NCI-H2081 (cell line): ENCODE measurements at regions not wholly inside any gene's neighbourhood (a gene's known extent, or its start where the extent isn't known, plus 50 kb on each side); places are given as distances from the start of the nearest gene placed in this dataset.
"Not testable (repeated sequence)": the region's sequence is repeated elsewhere in the genome, so short reads cannot be mapped to it uniquely, and the experiment has no call there.

Experiments used
- DNase-seq, 2 experiments: peaks; one replicate each; lab custom pipeline; 2025; lab: John Stamatoyannopoulos, UW

DNA sequence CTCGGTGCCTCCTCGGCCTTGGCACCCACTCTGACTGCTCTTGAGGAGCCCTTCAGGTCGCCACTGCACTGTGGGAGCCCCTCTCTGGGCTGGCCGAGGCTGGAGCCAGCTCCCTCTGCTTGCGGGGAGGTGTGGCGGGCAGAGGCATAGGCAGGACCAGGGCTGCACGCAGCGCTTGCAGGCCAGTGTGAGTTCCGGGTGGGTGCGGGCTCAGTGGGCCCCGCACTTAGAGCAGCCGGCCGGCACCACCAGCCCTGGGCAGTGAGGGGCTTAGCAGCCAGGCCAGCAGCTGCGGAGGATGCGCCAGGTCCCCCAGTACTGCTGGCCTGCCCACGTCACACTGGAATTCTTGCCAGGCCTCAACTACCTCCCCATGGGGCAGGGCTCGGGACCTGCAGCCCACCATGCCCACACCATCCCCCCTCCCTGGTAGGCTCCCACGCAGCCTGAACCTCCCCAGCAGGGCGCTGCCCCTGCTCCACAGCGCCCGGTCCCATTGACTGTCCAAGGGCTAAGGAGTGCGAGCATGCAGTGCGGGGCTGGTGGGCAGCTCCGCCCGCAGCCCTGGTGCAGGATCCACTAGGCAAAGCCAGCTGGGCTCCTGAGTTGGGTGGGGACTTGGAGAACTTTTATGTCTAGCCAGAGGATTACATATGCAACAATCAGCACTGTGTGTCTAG is 602.9 kb upstream of the ST8SIA4 start:
- no peak for DNase-seq

DNA sequence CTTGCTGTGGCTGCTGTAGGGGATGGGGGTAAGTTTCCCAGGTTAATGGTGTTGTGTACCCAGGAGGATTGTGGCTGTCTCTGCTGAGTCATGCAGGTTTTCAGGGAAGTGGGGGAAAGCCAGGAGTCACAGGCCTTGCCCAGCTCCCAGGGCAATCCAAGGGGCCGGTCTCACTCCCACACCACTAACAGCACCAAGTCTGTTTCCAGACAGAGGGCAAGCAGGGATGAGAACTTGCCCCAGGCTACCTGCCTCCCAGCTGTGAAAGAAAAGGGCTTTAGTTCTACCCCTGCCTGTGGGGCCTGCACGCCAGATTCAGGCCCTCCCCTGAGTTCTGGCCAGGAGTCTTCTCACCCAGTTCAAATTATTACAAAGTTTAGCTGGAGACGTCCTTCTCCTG is 579.8 kb upstream of the ST8SIA4 start:
- DNase-seq, result no peak

DNA sequence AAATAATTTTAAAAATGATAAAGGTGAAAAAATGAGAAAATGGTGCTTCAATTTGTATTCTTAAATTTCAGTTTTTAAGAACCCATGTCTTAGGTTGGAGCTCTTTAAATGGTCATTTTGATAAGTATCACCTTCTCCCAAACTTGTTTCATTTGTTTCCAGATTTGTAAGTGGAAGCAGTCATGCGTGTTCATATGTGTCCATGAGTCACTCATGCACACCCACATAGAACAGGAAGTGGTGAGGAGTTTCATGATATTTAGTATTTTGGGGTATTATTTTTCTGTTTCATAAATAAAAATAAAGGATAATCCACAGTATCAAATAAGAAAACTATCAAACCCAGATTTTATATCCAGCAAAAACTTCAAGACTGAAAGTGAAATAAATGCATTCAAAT is 570.4 kb upstream of the ST8SIA4 start:
- DNase-seq, result no peak

DNA sequence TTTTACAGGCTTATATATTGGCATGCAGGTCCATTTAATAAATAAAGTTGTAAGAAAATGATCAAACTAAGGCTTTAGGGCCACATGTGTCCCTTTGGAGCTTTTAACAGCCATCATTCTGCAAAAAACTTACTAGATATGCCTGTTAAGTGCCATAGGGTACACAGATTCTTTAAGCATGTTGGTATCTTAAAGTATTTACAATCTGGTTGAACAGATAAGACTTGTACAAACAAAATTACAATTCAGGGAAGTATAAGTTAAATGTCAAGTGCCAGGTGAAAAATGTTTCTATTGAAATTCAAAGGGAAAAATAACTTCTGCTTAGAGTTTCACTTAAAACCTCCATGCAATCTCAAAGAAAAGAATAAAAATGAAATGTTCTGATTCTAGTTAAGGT is 558.4 kb upstream of the ST8SIA4 start:
- no peak for DNase-seq

DNA sequence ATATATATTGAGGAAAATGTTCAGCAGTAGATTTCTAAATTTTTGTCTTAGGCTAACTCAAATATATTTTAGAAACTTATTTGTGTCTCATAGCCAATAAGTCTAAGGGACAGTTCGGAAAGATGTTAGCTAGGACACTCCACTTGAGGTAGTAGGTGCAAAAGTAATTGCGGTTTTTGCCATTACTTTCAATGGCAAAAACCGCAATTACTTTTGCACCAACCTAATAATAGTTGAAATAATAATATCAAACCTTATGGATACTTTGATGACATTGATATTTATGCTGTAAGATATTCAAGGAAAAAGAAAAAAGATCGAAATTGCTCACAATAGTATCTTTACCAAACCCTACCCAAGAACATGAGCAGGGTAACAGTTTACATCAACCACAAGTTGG is 555.5 kb upstream of the ST8SIA4 start:
- DNase-seq, result no peak

DNA sequence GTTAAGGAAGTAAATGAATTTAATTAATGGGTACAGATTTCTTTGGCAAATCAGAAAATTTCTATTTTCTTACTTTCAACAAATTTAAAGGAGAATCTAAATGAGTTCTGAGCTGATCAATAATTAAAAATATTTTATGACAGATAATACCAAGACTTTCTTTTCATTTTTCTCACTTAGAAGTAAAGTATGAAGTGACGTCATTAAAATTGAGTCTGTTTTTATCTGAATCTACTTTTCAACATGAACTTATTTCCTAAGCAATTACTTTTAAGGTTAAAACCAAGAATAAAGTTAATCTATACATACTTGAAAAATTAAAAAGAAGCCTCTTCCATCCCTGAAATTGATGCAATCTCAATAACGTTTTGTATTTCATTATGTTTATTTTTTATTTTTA is 552.8 kb upstream of the ST8SIA4 start:
- no peak for DNase-seq

DNA sequence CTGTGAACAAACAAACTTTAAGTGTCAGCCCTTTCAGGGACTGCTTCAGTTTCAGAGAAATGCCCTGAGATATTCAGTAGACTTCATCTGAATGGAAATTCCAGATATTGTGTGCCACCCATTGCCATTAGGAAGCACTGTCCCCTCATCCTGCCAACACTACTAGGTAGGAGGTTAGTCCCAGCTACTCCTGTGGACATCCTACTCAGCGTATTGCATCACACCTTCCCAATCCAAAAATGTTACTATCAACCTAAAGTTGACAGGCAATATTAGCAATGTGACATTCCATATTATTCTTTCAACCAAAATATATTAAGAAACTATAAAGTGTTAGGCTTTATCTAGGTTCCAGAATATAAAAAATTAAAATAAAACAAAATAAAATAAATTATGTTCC is 552.0 kb upstream of the ST8SIA4 start:
- DNase-seq, result no peak

DNA sequence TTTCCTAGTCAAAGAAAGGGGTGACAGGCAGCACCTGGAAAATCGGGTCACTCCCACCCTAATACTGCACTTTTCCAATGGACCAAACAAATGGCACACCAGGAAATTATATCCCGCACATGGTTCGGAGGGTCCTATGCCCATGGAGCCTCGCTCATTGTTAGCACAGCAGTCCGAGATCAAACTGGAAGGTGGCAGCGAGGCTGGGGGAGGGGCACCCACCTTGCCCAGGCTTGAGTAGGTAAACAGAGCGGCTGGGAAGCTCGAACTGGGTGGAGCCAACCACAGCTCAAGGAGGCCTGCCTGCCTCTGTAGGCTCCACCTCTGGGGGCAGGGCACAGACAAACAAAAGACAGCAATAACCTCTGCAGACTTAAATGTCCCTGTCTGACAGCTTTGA is 539.2 kb upstream of the ST8SIA4 start:
- not testable (repeated sequence) for DNase-seq

DNA sequence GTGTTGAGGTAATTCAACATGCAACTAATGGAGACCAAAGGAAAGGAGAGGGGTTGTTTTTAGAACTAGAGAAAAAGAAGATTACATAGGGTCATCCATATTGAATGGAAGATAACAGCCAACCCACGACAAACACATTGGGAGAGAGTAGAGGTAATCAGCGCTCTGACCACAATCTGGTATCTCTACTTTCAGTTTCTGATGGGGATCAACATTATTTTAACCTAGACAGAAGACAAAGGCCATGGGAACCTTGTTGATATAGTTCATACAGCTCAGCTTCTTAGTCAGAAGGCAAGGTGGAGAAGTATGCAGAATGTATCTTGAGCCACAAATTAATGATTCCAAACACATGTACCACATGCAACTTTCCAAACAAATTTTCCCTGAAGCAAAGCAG is 537.1 kb upstream of the ST8SIA4 start:
- no peak for DNase-seq

DNA sequence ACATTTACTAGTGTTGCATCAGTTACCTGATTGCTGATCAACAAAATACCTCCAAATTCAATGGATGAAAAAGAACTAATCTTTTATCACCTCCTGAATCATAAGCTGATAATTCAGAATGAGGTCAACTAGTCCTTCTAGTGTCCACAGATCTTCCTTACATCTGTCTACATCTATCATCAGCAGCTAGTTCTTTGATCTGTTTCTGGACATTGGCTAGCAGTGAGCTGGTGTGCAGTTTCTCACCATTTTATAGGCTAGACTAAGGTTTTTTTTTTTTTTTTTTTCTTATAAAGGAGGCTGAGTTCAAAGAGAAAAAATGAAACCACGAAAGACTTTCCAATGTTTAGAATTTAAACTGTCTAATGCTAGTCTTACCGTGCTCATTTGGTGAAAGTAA is 534.3 kb upstream of the ST8SIA4 start:
- no peak for DNase-seq

DNA sequence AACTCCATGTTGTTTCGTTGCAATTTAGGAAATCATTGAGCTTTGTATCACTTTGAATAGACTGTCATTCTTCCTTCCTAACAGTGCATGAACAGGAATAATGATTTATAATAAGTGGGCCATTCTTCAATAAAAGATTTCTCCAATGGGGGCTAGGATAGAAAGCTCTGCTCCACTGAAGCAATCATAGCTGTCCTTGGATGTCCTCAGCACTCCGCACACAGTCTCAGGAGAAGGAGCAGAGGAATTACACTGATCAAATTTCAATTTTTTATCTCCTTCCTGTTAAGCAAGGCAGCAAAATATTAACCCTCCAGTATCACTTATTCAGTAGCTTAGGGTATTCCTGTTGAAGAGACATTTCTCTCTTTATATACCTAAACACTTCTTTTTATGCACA is 532.7 kb upstream of the ST8SIA4 start:
- no peak for DNase-seq

DNA sequence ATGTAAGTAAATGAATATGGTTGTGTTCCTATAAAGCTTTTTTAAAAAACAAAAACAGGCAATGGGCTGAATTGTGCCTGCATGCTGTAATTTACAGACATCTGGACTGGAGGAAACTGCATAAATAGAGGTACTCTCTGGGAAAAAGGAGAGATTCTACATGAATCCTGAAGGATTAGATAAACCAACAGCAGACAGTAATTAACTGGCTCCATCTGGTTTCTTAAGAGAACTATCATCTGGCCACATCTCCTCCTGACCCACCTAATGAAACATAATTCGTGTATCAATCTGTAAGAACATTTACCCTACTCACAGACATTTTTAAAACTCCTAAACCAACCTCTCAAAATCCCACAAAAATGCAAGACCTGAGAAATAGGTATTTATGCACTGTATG is 528.1 kb upstream of the ST8SIA4 start:
- DNase-seq, result no peak

DNA sequence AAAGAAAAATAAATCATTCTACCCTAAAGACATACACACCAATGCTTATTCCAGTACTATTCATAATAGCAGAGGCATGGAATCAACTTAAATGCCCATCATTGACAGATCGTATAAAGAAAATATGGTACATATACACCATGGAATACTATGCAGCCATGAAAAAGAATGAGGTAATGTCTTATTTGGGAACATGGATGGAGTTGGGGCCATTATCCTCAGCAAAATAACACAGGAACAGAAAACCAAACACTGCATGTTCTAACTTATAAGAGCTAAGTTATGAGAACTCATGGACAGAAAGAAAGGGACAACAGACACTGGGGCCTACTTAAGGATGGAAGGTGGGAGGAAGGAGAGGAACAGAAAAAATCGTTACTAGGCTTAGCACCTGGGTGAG is 527.5 kb upstream of the ST8SIA4 start:
- DNase-seq, result no peak

DNA sequence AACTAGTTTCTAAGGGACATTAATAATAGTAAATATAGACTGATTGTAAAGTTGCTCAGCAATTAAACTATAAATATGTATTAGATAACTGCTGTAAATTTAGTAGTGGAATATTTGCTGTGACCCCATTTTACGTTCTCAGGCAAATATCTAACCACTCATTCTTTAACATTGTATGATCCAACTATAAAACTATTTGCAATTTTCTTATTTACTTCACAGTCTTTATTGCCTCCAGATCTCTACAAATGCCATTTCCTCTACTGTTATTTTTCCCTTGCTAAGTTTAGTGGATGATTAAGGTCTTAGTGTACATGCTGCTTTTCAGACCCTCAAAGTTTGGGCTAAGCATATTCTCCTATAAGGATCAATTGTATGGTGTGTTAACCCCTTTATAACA is 526.2 kb upstream of the ST8SIA4 start:
- no peak for DNase-seq

DNA sequence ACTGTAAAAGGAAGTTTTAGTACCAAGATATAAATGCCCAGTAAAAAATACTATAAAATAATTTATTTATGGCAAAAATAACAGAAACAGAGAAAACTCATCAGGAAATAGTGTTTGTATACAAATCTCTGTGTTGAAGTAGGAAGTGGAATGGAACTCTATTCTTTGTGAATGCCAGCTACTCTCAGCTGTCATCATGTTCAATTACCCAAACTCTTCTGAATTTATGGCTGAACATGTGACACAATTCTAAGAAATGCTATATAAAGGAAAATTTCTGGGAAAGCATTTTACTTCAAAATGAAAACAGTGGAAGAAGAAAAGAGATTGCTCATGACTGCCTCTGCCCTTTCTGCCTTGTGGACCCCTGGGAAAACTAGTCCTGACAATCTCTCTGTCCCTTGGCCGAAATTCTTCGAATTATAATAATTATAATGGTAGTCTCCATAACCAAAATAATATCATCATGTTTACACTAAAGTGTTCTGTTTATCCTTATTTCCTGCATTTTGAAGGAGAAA is 522.3 kb upstream of the ST8SIA4 start:
- DNase-seq, result no peak

DNA sequence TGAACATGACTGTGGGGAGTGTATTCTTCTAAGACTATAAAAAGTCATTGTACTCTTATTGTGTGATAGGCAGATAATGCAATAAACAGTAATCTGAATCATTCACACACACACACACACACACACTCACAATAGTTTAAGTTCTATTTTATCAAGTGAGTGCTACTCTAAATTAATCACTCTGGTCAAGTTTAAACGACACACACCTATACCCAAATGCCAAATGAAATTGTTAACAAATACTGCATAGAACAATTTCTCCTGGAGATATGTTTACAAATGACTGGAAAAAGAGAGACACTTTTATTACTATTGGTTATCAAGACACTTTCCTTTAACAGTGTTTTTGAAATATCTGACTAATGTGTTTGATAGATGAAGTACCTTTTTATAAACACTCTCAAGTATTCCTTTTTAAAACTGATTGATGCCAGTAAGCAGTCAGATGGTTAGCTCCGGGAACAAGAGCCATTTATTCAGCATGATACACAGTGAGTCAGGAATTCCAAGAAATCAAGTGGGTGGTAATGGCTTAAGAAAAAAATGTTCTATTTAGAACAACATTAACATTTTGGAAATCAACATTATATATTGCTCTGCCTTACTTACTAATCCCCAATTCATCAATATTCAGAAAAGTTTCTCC is 521.6 kb upstream of the ST8SIA4 start:
- no peak for DNase-seq

DNA sequence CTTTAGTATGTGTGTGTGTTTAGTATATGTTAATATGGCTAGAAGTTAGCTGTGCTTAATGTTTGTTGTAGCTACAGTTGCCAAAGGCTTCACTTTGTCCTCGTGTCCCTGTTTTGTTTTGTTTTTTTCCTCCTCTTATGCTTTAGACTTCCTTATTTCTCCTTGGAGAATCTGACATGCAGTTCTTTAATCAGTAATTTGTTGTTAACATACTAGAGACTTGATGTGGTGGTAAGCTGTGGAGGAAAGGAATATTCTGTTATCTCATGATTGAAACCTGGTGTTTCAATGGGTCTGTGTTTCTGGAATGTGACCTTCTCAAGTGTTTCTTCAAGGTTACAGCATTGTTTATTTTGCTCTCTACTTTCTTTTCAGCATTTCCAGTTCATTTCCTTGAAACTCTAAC is 515.6 kb upstream of the ST8SIA4 start:
- DNase-seq, result no peak

DNA sequence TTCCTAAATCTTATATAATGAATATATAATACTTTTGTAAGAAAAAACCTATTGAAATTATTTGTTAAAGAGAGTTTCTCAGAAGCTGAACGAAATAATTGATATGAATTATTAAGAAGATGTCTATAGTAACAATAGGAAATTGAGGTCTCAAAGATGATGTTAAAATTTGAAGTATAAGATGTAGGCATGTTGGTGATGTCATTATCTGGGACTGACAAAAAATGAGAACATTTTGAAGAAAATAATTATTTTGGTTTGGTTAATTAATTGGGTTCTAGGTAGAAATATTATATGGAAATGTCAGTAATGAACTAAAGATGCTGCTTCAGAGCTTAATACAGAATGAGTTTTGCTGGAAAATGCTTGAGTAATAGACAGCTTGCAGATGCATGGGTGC is 501.4 kb upstream of the ST8SIA4 start:
- no peak for DNase-seq

DNA sequence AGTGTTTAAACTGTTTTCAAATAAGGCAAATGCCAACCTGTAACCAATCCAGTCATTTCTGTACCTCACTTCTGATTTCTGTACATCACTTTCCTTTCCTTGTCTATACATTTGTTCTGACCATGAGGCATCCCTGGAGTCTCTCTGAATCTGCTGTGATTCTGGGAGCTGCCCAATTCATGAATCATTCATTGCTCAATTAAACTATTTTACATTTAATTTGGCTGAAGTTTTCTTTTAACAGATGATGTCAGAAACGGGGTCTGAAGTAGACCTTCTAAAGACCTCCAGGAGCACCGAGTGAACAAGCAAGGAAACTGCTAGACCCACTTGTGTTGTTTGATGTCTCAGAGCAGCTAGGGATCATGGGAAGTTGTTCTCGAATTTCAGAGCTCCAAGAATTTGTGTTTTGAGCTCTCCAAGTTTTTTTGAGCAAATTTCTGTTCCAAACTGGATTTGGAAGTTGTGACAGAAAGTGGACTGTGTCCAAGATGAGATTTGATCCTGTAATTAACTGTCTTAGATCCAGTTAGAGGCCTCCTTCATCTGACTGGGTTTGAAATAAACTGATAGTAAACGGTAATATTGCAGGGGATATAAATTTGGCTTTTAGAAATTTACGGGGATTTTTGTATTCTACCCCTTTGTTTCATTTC is 490.8 kb upstream of the ST8SIA4 start:
- no peak for DNase-seq

DNA sequence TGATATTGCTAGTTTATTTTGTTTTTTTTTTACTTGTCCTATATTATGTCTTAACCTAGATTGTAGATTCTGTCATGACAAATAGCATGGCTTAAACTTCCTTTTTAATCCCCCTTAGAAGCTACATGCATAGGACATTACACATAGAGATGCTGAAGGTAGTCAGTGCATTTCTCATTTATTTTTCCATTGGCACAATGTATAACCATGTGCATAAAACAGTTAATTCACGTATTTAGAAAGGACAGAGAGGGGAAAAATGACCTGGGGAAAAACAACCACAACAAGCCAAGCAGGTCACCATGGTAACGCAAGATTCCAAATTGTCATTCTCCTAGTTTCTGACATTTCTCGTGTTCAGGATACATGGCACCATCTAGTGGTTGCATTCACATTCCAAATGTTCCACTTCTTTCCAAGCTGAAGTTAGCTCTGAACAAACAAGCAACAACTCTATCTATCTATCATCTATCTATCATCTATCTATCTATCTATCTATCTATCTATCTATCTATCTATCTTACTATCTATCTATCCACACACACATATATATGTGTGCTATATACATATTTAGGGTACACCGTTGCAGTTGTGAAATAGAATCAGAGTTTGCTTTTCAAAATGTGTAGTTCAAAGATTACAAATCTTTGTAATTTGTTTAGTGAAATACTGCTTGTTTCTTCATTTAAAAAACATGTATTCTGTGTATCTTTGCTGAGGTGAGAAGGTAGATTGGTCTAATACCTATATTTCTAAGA is 487.2 kb upstream of the ST8SIA4 start:
- peak; percentile 28 to 64 for DNase-seq

DNA sequence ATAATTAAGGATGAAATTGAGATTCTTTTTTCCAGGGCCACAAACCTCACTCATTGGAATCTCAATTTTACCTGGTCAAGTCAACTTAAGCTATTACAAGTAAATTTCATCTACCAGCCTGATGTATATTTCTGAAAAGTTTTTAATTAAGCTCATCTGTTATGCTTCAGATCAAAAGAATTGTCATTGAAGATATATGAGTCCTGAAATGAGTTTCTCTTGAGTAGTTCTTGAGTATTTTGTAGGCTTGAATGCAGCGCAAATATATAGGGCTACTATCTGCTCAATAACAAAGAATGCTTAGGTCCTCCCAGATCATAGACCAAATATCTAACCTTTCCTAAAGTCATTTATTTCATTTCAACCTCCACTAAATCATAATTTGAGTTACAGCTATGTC is 482.2 kb upstream of the ST8SIA4 start:
- no peak for DNase-seq

DNA sequence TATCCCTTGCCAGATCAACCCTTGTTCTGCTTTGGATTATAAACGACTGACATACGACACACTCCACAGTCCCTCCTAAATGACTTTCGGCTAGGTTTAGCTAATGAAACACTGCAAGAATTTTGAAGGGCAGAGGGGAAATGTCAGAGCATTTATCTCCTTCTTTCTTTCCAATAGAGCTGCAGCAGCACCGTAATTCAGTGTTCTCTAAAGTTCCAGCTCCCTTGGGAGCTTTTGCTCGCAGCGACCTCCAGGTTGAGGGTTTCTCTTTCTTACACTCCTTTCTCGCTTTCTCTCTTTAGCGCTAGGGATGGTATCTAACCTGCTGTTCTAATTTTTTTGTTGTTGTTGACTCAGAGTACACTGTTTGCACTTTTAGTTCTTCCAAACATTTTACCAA is 467.1 kb upstream of the ST8SIA4 start:
- no peak for DNase-seq

DNA sequence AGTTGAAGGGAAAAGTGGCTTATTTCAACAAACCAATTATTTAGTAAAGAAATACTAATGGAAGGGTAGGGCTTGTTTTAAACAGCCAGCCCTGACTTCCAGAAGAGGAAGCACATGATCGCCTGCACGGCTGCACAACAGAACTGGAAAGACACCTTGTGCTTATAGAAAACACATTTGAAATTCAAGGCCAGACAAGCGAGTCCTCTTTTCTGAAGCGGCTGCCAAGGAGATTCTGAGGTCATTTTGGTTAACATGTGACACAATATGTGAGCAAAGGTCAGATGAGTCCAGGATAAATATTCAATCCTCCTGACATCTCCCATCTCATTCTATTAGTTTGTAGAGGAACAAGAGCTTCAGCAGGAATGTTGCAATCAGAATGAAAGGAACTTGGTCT is 461.4 kb upstream of the ST8SIA4 start:
- no peak for DNase-seq
